IMR-90 (cell line): ENCODE measurements at regions not wholly inside any gene's neighbourhood (a gene's known extent, or its start where the extent isn't known, plus 50 kb on each side); places are given as distances from the start of the nearest gene placed in this dataset.

Experiments used
- ATAC-seq: fragments of 200-7000 bp; cut with Tn5 transposase; 2 replicates; pipeline ENCODE4 v1.9.1; 2020; ENCODE audit warnings: low read depth, mild to moderate bottlenecking, moderate library complexity
- BruUV-seq: library from RNA; stranded (reverse); fragments of 400-500 nt; replicated peaks from 2 replicates; lab custom pipeline; 2021; lab: Mats Ljungman, UMichigan
- CTCF ChIA-PET: fragments of 300-600 bp; formaldehyde crosslinking; extraction: SDS; loops from one replicate; lab custom pipeline; 2021; ENCODE audit warnings: antibody characterized with exemption; lab: Yijun Ruan, JAX
- POLR2A ChIA-PET: fragments of 300-600 bp; sonication (Branson Sonifier 250); formaldehyde crosslinking; loops from one replicate; lab custom pipeline; 2022; ENCODE audit warnings: antibody characterized with exemption; ENCODE audit not compliant: unreplicated experiment; lab: Charles Lee
- DNase-seq: peaks from one replicate; pipeline ENCODE4 v3.0.0; 2013
- H2AFZ ChIP-seq: replicated peaks from 2 replicates; pipeline ENCODE3; 2013; ENCODE audit warnings: low read length, mild to moderate bottlenecking; ENCODE audit not compliant: poor library complexity
- H2AK5ac ChIP-seq: 2 replicates; pipeline ENCODE4 v1.6.1; 2013; ENCODE audit warnings: low read depth, low read length, inconsistent platforms
- H2AK9ac ChIP-seq: replicated peaks from 2 replicates; pipeline ENCODE3; 2013; ENCODE audit warnings: mild to moderate bottlenecking, low read depth, low read length, moderate library complexity; ENCODE audit not compliant: poor library complexity
- H2BK120ac ChIP-seq: 2 replicates; pipeline ENCODE4 v1.6.1; 2013; ENCODE audit warnings: low read depth, low read length, inconsistent platforms
- H2BK15ac ChIP-seq: 3 replicates; pipeline ENCODE4 v1.6.1; 2013; ENCODE audit warnings: low read depth, low read length, inconsistent platforms
- H2BK20ac ChIP-seq: 2 replicates; pipeline ENCODE4 v1.6.1; 2013; ENCODE audit warnings: low read depth, mild to moderate bottlenecking, inconsistent platforms, low read length, moderate library complexity
- H2BK5ac ChIP-seq: 2 replicates; pipeline ENCODE4 v1.6.1; 2013; ENCODE audit warnings: mild to moderate bottlenecking, low read depth, low read length, inconsistent platforms; ENCODE audit not compliant: poor library complexity, severe bottlenecking
- H3K14ac ChIP-seq: replicated peaks from 2 replicates; pipeline ENCODE4 v1.6.1; 2013; ENCODE audit warnings: low read depth, low read length, inconsistent platforms
- H3K18ac ChIP-seq: 2 replicates; pipeline ENCODE4 v1.6.1; 2013; ENCODE audit warnings: low read depth, low read length, control low read depth
- H3K23ac ChIP-seq: 2 replicates; pipeline ENCODE4 v1.6.1; 2013; ENCODE audit warnings: low read depth, low read length, inconsistent platforms
- H3K27ac ChIP-seq: 2 replicates; pipeline ENCODE4 v1.5.1; 2013; ENCODE audit warnings: mild to moderate bottlenecking, control low read depth, low read length; ENCODE audit not compliant: insufficient read depth
- H3K27me3 ChIP-seq: 2 replicates; pipeline ENCODE4 v1.6.1; 2013; ENCODE audit warnings: low read length; ENCODE audit not compliant: control insufficient read depth, insufficient read depth
- H3K36me3 ChIP-seq: 2 replicates; pipeline ENCODE4 v1.6.1; 2013; ENCODE audit warnings: low read length, mixed read lengths; ENCODE audit not compliant: control insufficient read depth, insufficient read depth
- H3K4ac ChIP-seq: 2 replicates; pipeline ENCODE4 v1.6.1; 2013; ENCODE audit warnings: low read depth, low read length, inconsistent platforms
- H3K4me1 ChIP-seq: 2 replicates; pipeline ENCODE4 v1.6.1; 2013; ENCODE audit warnings: low read length, mixed read lengths; ENCODE audit not compliant: control insufficient read depth, insufficient read depth
- H3K4me2 ChIP-seq: 2 replicates; pipeline ENCODE4 v1.6.1; 2013; ENCODE audit warnings: low read depth, mild to moderate bottlenecking, control low read depth, low read length, moderate library complexity
- H3K4me3 ChIP-seq: 2 replicates; pipeline ENCODE4 v1.5.1; 2013; ENCODE audit warnings: low read depth, mild to moderate bottlenecking, control low read depth, low read length, moderate library complexity; ENCODE audit not compliant: insufficient read depth
- H3K56ac ChIP-seq: 2 replicates; pipeline ENCODE4 v1.6.1; 2013; ENCODE audit warnings: low read length, inconsistent platforms; ENCODE audit not compliant: insufficient read depth; ENCODE audit errors: extremely low read depth
- H3K79me1 ChIP-seq, 2 experiments: 2 replicates each; pipeline ENCODE4 v1.6.1; 2013; ENCODE audit warnings: low read length in 2 of 2, inconsistent platforms in 1 of 2, low read depth in 1 of 2
- H3K9ac ChIP-seq: 2 replicates; pipeline ENCODE4 v1.6.1; 2013; ENCODE audit warnings: low read depth, low read length, control low read depth
- H3K9me1 ChIP-seq: 2 replicates; pipeline ENCODE4 v1.6.1; 2013; ENCODE audit warnings: low read length, inconsistent platforms; ENCODE audit not compliant: insufficient read depth
- H3K9me3 ChIP-seq: 2 replicates; pipeline ENCODE4 v1.6.1; 2013; ENCODE audit warnings: low read length; ENCODE audit not compliant: control insufficient read depth, insufficient read depth
- H4K20me1 ChIP-seq: 2 replicates; pipeline ENCODE4 v1.6.1; 2013; ENCODE audit warnings: low read length, inconsistent platforms; ENCODE audit not compliant: insufficient read depth
- H4K5ac ChIP-seq: 2 replicates; pipeline ENCODE4 v1.6.1; 2013; ENCODE audit warnings: mild to moderate bottlenecking, low read depth, low read length, control low read depth
- H4K8ac ChIP-seq, 2 experiments: 2 replicates each; pipeline ENCODE4 v1.6.1; 2013; ENCODE audit warnings: low read depth in 2 of 2, low read length in 2 of 2, control low read depth in 1 of 2, inconsistent platforms in 1 of 2
- H4K91ac ChIP-seq: 2 replicates; pipeline ENCODE4 v1.6.1; 2013; ENCODE audit warnings: low read depth, low read length, inconsistent platforms; ENCODE audit not compliant: insufficient read depth
- CHD1 ChIP-seq: IDR thresholded peaks from 2 replicates; pipeline ENCODE4 v1.6.1; 2012; ENCODE audit warnings: low read depth, low read length, improper control_type of control experiment
- ELK1 ChIP-seq: fragments of 150-350 bp; IDR thresholded peaks from 2 replicates; pipeline ENCODE4 v1.6.1; 2016; ENCODE audit warnings: low read depth, mild to moderate bottlenecking, low read length, moderate library complexity, borderline replicate concordance
- MAFK ChIP-seq: IDR thresholded peaks from 2 replicates; pipeline ENCODE4 v1.6.1; 2012; ENCODE audit warnings: low read depth, low read length, improper control_type of control experiment
- POLR2A ChIP-seq: IDR thresholded peaks from 2 replicates; pipeline ENCODE4 v1.6.1; 2012; ENCODE audit warnings: mild to moderate bottlenecking, low read depth, low read length
- WGBS, 2 experiments: methylation state at CpG; one replicate each; pipeline versions ENCODE4 v1.1.5 to v1.1.7; 2013; ENCODE audit warnings: missing lambda C conversion rate in 2 of 2; ENCODE audit not compliant: insufficient read length in 1 of 2; ENCODE audit errors: extremely low coverage in 2 of 2; 5-methylcytosine and 5-hydroxymethylcytosine counted together
- dilution Hi-C: fragments of 300-500 bp; cut with HindIII; formaldehyde crosslinking; loops from one replicate; pipeline ENCODE4 v1.14.3; 2018; ENCODE audit warnings: low sequenced_read_pairs; ENCODE audit not compliant: unreplicated experiment
- in situ Hi-C: fragments of 300-500 bp; cut with MboI; formaldehyde crosslinking; loops from 3 replicates; pipeline ENCODE4 v1.14.3; 2019; ENCODE audit warnings: low sequenced_read_pairs, inconsistent platforms, mixed read lengths
- intact Hi-C: fragments of 100-400 bp; cut with micrococcal nuclease; formaldehyde crosslinking; loops from 2 replicates; pipeline ENCODE4 v1.10.0; 2022

- H2AK5ac ChIP-seq = no peak overlapping the region
- H4K5ac ChIP-seq = peak overlapping the region; percentile 70; the same call in 1 of the 2 replicates
- H3K4me3 ChIP-seq = peak overlapping the region; percentile 75
- peak overlapping the region; percentile 1 to 6; a peak in 2 of 4 replicates for H4K8ac ChIP-seq
- no peak overlapping the region for H2BK120ac ChIP-seq
- no peaks in the 10 kb centered on the region for H3K9me3 ChIP-seq
- H2BK15ac ChIP-seq = no peak overlapping the region
- ChIA-PET CTCF (interaction anchor here (0.6 kb wide), 2 partner anchors 70 to 72 kb away, joined by 3 read pairs; no protein-coding TSS in a partner anchor), POLR2A (interaction anchor here (0.6 to 6.2 kb wide), 12 partner anchors 14 to 1673 kb away, joined by 3 to 95 read pairs (median 6); a partner anchor contains a TSS)
- peak overlapping the region; percentile 88 for H3K27ac ChIP-seq
- H2BK20ac ChIP-seq = no peak overlapping the region
- 0 out of 2 replicates have a peak, but pooled peaks cover 2% of the 10 kb centered on the region for H3K36me3 ChIP-seq
- no peak overlapping the region for H2AFZ ChIP-seq
- H3K14ac ChIP-seq = peak overlapping the region; percentile 23
- H4K20me1 ChIP-seq = peaks cover 14% of the 10 kb centered on the region
- H3K9ac ChIP-seq = peak overlapping the region; percentile 99
- peak overlapping the region; percentile 17; the same call in 1 of the 2 replicates for H3K4ac ChIP-seq
- TF ChIP-seq POLR2A = no peak; the same call in 1 of the 2 replicates
- peak; percentile 62; the same call in 1 of the 2 replicates for TF ChIP-seq MAFK
- no peak; the same call in 1 of the 2 replicates for TF ChIP-seq CHD1
- TF ChIP-seq ELK1 = no peak
- peak; percentile 46 for DNase-seq
- 0 out of 2 replicates have a peak, but pooled peaks cover 1% of the 10 kb centered on the region for H3K4me1 ChIP-seq
- peak overlapping the region; percentile 91 for H3K4me2 ChIP-seq
- in situ Hi-C loops (no loop called here), dilution Hi-C loops (no loop called here), intact Hi-C loops (loop anchor here (1.0 to 2.0 kb wide), 2 partner anchors 34 to 38 kb away; a partner anchor contains a TSS)
- H3K56ac ChIP-seq = peak overlapping the region; percentile 78
- ATAC-seq = no peak
- H4K91ac ChIP-seq = peak overlapping the region; percentile 16; the same call in 1 of the 2 replicates
- H3K18ac ChIP-seq = peak overlapping the region; percentile 92; the same call in 1 of the 2 replicates
- WGBS, 2 experiments = 0% methylated on average over 1 of the region's 21 CpGs; no CpG with 5 or more reads in 1 of the 2 experiments
- peaks cover 6 to 11% of the 10 kb centered on the region in 2 experiments; a peak in 3 of 4 replicates for H3K79me1 ChIP-seq
- no peaks in the 10 kb centered on the region for H3K27me3 ChIP-seq
- peak overlapping the region; percentile 2 for H2AK9ac ChIP-seq
- BruUV-seq = no TSS peak
- no peaks in the 10 kb centered on the region; the same call in 1 of the 2 replicates for H3K9me1 ChIP-seq
- H3K23ac ChIP-seq = peak overlapping the region; percentile 55; the same call in 1 of the 2 replicates
- H2BK5ac ChIP-seq = peak overlapping the region; percentile 82
These were observed 71.5 kb downstream of the HFE start for GRCh38 chr6:26158581-26159356.
